Rectal smooth muscle tissue (tissue), 1 donor: ENCODE measurements at regions not wholly inside any gene's neighbourhood (a gene's known extent, or its start where the extent isn't known, plus 50 kb on each side); places are given as distances from the start of the nearest gene placed in this dataset.

Source experiments
- H3K27ac ChIP-seq: one replicate; pipeline ENCODE4 v1.7.0; 2013; ENCODE audit warnings: low read depth, low read length, inconsistent platforms
- H3K27me3 ChIP-seq: one replicate; pipeline ENCODE4 v1.7.0; 2013; ENCODE audit warnings: low read length; ENCODE audit not compliant: control insufficient read depth, insufficient read depth
- H3K36me3 ChIP-seq: one replicate; pipeline ENCODE4 v1.7.0; 2013; ENCODE audit warnings: low read length; ENCODE audit not compliant: control insufficient read depth, insufficient read depth
- H3K4me1 ChIP-seq: one replicate; pipeline ENCODE4 v1.7.0; 2013; ENCODE audit warnings: low read length; ENCODE audit not compliant: control insufficient read depth, insufficient read depth
- H3K4me3 ChIP-seq: one replicate; pipeline ENCODE4 v1.7.0; 2013; ENCODE audit warnings: low read length
- H3K9ac ChIP-seq: one replicate; pipeline ENCODE4 v1.7.0; 2013; ENCODE audit warnings: low read length

DNA sequence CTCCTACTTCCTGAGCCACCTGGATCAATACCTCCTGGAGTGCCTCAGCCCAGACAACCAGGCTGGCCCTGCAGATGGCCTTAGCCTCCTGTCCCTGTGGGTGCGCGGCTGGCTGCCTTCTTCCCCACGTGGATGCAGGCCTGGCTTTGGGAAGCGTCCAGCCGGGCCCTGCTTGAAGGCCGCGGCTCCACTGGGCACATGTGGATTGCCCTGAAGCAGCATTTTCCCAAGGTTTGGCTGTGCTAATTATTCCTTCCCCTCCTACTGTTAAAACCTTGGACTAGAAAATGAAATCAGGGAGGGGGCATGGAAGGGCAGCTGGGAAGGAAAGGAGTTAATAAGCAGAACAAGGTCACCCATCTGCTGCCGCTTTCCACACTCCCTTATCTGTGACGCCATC, 143.0 kb upstream of the GATA6 start:
- Histone ChIP-seq H3K4me1 (no peaks in the 10 kb centered on the region), H3K4me3 (no peak overlapping the region), H3K9ac (no peak overlapping the region), H3K36me3 (no peaks in the 10 kb centered on the region), H3K27ac (no peak overlapping the region), H3K27me3 (no peaks in the 10 kb centered on the region)

DNA sequence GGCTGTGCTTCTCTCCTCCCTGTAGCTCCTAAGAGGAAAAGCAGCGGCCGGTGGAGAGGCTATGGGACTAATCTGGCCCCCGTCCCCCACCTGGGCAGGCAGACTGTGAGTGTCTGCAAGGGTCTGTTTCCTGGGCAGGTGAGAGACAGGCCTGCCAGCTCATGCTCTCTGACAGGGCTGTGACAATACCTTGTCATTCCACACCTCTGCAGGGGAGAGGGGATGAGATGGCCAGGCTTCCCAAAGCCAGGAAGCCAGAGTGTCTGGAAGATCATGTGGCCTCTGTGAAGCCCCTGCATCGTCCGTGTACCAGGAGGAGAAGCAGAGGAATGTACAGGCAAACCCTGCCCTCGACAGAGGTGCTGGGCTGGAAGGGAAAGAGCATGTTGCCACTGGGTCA, 142.5 kb upstream of the GATA6 start:
- Histone ChIP-seq H3K27ac (no peak overlapping the region), H3K36me3 (no peaks in the 10 kb centered on the region), H3K9ac (no peak overlapping the region), H3K4me3 (no peak overlapping the region), H3K27me3 (no peaks in the 10 kb centered on the region), H3K4me1 (no peaks in the 10 kb centered on the region)

- H3K4me1 ChIP-seq, result no peaks in the 10 kb centered on the region
- no peak overlapping the region for H3K4me3 ChIP-seq
- no peak overlapping the region for H3K27ac ChIP-seq
- H3K9ac ChIP-seq, result no peak overlapping the region
- no peaks in the 10 kb centered on the region for H3K27me3 ChIP-seq
- no peaks in the 10 kb centered on the region for H3K36me3 ChIP-seq
These were observed 137.8 kb upstream of the GATA6 start for GRCh38 chr18:22031611-22032010.

DNA sequence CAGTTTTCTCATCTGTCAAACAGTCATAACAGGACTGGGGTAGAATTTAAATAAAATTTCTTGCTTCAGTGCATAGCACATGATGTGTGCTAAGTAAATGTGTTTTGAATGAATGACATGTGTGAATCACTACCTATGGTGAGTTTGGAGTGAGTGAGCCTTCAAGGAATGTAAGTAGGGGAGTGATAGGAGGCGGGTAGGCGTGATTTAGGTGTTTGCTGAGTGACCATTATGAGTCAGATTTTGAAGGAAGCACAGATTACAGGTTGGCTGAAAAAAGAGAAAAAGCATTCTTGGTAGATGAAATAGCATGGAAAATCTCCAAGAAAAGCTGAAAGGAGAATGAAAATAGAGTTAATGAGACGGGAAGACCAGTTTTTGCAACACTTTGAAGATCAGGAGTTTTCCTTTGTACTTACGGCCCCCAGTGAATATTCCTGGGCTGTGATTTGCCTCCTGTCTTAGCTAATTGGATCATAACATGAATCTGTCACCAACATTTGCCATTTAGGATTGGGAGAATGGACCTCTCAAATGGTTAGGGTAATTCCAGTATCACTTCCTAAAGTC, 136.9 kb upstream of the GATA6 start:
- H3K27ac ChIP-seq, result no peak overlapping the region
- H3K4me3 ChIP-seq, result no peak overlapping the region
- no peak overlapping the region for H3K9ac ChIP-seq

DNA sequence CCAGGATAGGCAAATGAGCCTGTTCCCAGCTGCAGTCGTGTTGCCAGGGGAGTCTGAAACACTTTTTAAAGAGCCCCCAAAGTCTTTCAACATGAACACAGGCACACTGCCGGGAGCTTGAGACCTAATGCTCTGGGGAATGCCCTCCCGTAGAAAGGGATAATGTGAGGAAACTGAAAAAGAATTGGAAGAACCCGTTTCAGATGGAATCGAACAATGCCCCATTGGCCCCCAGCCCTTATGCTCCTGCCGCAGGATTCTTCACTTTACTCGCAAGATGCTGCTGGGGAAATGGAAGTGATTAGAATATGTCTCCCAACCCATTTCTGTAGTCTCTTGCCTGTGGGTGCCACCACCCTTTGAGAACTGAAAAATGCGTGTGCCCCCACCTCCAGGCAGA, 136.3 kb upstream of the GATA6 start:
- no peak overlapping the region for H3K4me3 ChIP-seq
- H3K36me3 ChIP-seq, result no peaks in the 10 kb centered on the region
- H3K27ac ChIP-seq, result no peak overlapping the region
- no peaks in the 10 kb centered on the region for H3K4me1 ChIP-seq
- no peaks in the 10 kb centered on the region for H3K27me3 ChIP-seq
- no peak overlapping the region for H3K9ac ChIP-seq

More for the DNA sequence above, 136.9 kb upstream of the GATA6 start:
- Histone ChIP-seq H3K36me3 (no peaks in the 10 kb centered on the region), H3K4me1 (no peaks in the 10 kb centered on the region), H3K27me3 (no peaks in the 10 kb centered on the region)

DNA sequence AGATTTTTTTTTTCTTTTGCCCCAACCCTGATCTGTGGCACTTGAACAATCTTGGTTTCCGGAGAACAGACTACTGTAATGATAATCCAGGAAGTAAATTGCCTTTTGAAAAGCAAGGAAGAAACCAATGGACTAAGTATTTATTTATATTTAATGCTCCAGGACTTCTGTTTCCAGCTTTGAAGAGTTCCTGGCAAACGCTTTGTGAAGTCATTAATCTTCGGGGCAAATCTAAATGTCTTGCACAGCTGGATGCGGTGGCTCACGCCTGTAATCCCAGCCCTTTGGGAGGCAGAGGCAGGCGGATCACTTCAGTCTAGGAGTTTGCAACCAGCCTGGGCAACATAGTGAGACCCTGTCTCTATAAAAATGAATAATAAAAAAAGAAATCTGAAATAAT, 135.1 kb upstream of the GATA6 start:
- Histone ChIP-seq H3K27ac (no peak overlapping the region), H3K4me1 (no peaks in the 10 kb centered on the region), H3K27me3 (no peaks in the 10 kb centered on the region), H3K36me3 (no peaks in the 10 kb centered on the region), H3K4me3 (no peak overlapping the region), H3K9ac (no peak overlapping the region)

DNA sequence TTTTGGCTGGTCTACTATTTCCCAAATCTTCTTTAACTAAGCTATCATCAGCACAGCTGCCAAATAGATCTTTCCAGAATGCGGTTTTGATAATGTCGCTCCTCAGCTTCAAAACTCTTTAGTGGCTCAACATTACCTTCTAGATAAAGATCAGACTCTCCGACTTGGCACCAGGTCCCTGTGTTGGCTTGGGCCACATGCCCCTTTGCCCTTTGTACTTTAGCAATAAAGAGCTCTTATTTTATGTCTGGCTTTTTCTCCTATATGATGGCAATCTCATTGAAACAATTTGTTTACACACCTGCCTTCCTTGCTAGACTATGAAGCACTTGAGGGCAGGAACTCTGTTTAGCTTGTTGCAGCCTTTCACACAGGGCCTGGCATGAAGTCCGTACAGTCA, 128.9 kb upstream of the GATA6 start:
- Histone ChIP-seq H3K9ac (no peak overlapping the region), H3K27me3 (no peaks in the 10 kb centered on the region), H3K4me1 (no peaks in the 10 kb centered on the region), H3K36me3 (no peaks in the 10 kb centered on the region), H3K27ac (no peak overlapping the region), H3K4me3 (no peak overlapping the region)

GRCh38 chr18:22043837-22044236, 125.6 kb upstream of the GATA6 start:
- no peaks in the 10 kb centered on the region for H3K36me3 ChIP-seq
- no peak overlapping the region for H3K4me3 ChIP-seq
- no peaks in the 10 kb centered on the region for H3K27me3 ChIP-seq
- H3K4me1 ChIP-seq, result no peaks in the 10 kb centered on the region
- H3K9ac ChIP-seq, result no peak overlapping the region
- H3K27ac ChIP-seq, result no peak overlapping the region

- H3K9ac ChIP-seq, result no peak overlapping the region
- H3K27ac ChIP-seq, result no peak overlapping the region
- H3K4me1 ChIP-seq, result no peaks in the 10 kb centered on the region
- no peaks in the 10 kb centered on the region for H3K27me3 ChIP-seq
- peak overlapping the region; percentile 43 for H3K4me3 ChIP-seq
- H3K36me3 ChIP-seq, result no peaks in the 10 kb centered on the region
These were observed 124.7 kb upstream of the GATA6 start for GRCh38 chr18:22044474-22045220.

DNA sequence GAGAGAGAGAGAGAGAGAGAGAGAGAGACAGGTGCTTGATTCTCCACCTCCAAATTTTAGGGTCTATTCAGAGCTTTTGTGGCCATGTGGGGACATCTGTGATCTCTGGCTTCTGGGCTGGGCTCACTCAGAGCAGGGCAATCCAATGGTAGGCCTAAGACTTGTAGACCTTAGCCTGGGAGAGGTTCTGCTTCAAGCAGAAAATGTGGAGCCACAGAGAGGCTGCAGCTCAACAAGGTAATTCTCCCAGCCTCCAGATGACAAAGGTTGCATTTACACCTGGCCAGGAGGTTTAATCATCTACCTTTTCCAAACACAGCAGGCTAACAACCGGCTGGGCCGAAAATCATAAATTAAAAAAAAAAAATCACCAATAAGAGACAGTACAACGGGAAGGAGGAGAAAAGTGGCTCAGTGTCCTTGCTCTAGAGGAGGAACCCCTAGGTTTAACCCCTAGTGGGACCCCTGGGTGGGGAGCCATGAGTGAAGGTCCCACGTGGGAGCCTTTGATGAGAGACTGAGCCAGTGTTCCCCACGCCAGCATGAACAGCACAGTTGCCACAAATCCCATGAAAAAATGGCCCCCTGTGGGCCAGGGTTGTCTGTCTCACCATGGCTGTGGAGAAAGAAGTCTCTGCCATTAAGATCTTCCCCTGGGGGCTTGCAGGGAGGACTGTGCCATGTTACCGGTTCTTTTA, 124.0 kb upstream of the GATA6 start:
- H3K27me3 ChIP-seq, result no peaks in the 10 kb centered on the region
- no peak overlapping the region for H3K9ac ChIP-seq
- no peak overlapping the region for H3K27ac ChIP-seq
- H3K4me3 ChIP-seq, result peak overlapping the region; percentile 10
- H3K36me3 ChIP-seq, result no peaks in the 10 kb centered on the region
- H3K4me1 ChIP-seq, result no peaks in the 10 kb centered on the region

GRCh38 chr18:22046473-22046872, 122.9 kb upstream of the GATA6 start:
- no peak overlapping the region for H3K4me3 ChIP-seq
- H3K36me3 ChIP-seq, result no peaks in the 10 kb centered on the region
- H3K4me1 ChIP-seq, result no peaks in the 10 kb centered on the region
- no peak overlapping the region for H3K27ac ChIP-seq
- no peak overlapping the region for H3K9ac ChIP-seq
- H3K27me3 ChIP-seq, result no peaks in the 10 kb centered on the region

- H3K4me3 ChIP-seq, result no peak overlapping the region
- H3K9ac ChIP-seq, result no peak overlapping the region
These were observed 121.9 kb upstream of the GATA6 start for GRCh38 chr18:22047485-22047884.

DNA sequence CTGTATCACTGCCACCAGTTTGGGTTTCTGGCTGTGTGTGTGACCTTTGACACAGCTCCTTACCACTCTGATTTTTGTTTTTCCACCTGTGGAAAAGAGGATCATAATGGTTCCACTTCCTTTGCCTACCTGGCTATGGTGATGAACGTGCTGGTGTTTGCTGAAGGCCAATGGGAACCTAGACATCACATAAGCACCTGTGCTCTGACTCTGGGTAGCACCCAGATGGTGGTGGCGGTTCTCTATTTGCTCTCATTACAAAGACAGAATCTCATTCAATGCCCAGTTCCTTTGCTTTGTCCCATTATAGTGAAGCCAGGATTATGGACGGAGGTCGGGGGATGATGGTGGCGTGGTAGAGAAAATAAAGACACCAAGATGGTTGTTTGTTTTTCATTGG, 121.2 kb upstream of the GATA6 start:
- no peak overlapping the region for H3K9ac ChIP-seq
- H3K36me3 ChIP-seq, result no peaks in the 10 kb centered on the region
- no peaks in the 10 kb centered on the region for H3K4me1 ChIP-seq
- H3K27me3 ChIP-seq, result no peaks in the 10 kb centered on the region
- H3K27ac ChIP-seq, result no peak overlapping the region
- H3K4me3 ChIP-seq, result no peak overlapping the region

More at GRCh38 chr18:22047485-22047884, 121.9 kb upstream of the GATA6 start:
- Histone ChIP-seq H3K36me3 (no peaks in the 10 kb centered on the region), H3K27me3 (no peaks in the 10 kb centered on the region), H3K27ac (no peak overlapping the region), H3K4me1 (no peaks in the 10 kb centered on the region)
